Mesothelial cell of epicardium (in vitro differentiated cells): ENCODE measurements at regions not wholly inside any gene's neighbourhood (a gene's known extent, or its start where the extent isn't known, plus 50 kb on each side); places are given as distances from the start of the nearest gene placed in this dataset.

Experiments
- DNase-seq, 2 experiments: peaks; one replicate each; pipeline ENCODE4 v3.0.0; 2021; ENCODE audit warnings: low spot score in 2 of 2; ENCODE audit not compliant: unreplicated experiment in 2 of 2
- H3K27ac Mint-ChIP-seq: 2 replicates; pipeline ENCODE4 v1.8.0; 2021; ENCODE audit warnings: mixed read lengths
- H3K27me3 Mint-ChIP-seq: 2 replicates; pipeline ENCODE4 v1.8.0; 2021; ENCODE audit warnings: low read depth, mixed read lengths
- H3K36me3 Mint-ChIP-seq: 2 replicates; pipeline ENCODE4 v1.8.0; 2021; ENCODE audit warnings: mixed read lengths
- H3K4me1 Mint-ChIP-seq: 2 replicates; pipeline ENCODE4 v1.8.0; 2021; ENCODE audit warnings: mixed read lengths
- H3K4me3 Mint-ChIP-seq: 2 replicates; pipeline ENCODE4 v1.8.0; 2021; ENCODE audit warnings: mild to moderate bottlenecking, moderate library complexity, mixed read lengths
- H3K9me3 Mint-ChIP-seq: 2 replicates; pipeline ENCODE4 v1.8.0; 2021; ENCODE audit warnings: mixed read lengths
- TF ChIP-seq, protein P1 (sequence below): fragments of 200-600 bp; sonication (generic); IDR thresholded peaks from one replicate; pipeline ENCODE4 v1.5.0; 2021; ENCODE audit warnings: antibody characterized with exemption; ENCODE audit not compliant: unreplicated experiment

DNA sequence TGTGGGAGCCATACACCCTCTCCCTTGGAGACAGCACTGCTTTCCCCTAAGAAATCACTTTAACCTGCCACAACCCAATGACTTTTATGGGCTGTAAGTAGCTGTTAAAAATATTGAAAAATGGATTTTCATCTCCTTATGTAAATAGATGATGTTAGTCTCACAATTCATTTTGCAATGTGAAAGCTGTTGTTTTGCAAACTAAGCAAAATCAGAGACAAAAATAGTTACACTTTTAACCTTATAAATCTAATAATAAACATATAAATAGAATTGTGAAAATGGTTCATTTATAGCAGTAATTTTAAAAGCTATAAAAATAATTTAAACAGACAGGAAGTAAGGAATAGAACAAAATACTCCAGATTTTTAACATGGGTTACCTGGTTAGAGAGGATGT, 268.8 kb upstream of the MAGI2 start:
- Mint-ChIP-seq H3K9me3 (no peaks in the 10 kb centered on the region), H3K27ac (no peak overlapping the region), H3K36me3 (no peaks in the 10 kb centered on the region), H3K4me3 (no peak overlapping the region), H3K27me3 (no peaks in the 10 kb centered on the region), H3K4me1 (peaks cover 30% of the 10 kb centered on the region)
- DNase-seq: no peak
- TF ChIP-seq, protein P1, sequence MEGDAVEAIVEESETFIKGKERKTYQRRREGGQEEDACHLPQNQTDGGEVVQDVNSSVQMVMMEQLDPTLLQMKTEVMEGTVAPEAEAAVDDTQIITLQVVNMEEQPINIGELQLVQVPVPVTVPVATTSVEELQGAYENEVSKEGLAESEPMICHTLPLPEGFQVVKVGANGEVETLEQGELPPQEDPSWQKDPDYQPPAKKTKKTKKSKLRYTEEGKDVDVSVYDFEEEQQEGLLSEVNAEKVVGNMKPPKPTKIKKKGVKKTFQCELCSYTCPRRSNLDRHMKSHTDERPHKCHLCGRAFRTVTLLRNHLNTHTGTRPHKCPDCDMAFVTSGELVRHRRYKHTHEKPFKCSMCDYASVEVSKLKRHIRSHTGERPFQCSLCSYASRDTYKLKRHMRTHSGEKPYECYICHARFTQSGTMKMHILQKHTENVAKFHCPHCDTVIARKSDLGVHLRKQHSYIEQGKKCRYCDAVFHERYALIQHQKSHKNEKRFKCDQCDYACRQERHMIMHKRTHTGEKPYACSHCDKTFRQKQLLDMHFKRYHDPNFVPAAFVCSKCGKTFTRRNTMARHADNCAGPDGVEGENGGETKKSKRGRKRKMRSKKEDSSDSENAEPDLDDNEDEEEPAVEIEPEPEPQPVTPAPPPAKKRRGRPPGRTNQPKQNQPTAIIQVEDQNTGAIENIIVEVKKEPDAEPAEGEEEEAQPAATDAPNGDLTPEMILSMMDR: no peak

DNA sequence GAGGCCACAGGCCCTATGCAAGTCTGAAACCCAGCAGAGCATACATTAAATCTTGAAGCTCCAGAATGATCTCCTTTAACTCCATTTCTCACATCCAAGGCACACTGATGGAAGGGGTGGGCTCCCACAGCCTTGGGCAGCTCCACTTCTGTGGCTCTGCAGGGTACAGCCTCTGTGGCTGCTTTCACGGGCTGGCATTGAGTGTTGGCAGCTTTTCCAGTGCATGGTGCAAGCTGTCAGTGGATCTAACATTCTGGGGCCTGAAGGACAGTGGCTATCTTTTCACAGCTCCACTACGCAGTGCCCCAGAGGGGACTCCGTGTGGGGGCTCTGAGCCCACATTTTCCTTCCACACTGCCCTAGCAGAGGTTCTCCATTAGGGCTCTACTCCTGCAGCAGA, 265.7 kb upstream of the MAGI2 start:
- TF ChIP-seq, protein P1: no peak
- Mint-ChIP-seq H3K9me3 (no peaks in the 10 kb centered on the region), H3K4me3 (no peak overlapping the region), H3K27me3 (no peaks in the 10 kb centered on the region), H3K4me1 (peaks cover 19% of the 10 kb centered on the region), H3K36me3 (no peaks in the 10 kb centered on the region), H3K27ac (no peak overlapping the region)
- DNase-seq: no peak

DNA sequence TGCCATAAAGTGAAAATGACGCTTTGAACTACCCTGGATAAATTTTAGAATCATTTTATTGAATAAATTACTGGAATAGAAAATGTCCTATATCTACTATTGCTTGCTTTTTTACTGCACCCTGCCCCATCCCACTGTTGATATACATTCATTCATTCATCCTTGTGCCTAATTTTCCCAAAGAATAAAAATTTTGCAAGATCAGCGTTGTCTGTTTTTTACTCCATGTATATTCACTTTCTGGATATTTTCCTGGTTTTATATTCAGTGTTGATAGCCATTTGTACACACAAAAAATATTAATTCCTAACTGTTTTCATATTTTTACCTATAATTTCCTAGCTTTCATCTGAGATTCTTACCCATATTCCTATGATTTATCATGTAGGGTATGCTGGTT, 262.9 kb upstream of the MAGI2 start:
- H3K27ac Mint-ChIP-seq: no peak overlapping the region
- no peak overlapping the region for H3K4me3 Mint-ChIP-seq
- H3K9me3 Mint-ChIP-seq: no peaks in the 10 kb centered on the region
- TF ChIP-seq, protein P1: no peak
- no peak for DNase-seq
- H3K4me1 Mint-ChIP-seq: peaks cover 13% of the 10 kb centered on the region
- no peaks in the 10 kb centered on the region for H3K36me3 Mint-ChIP-seq
- H3K27me3 Mint-ChIP-seq: no peaks in the 10 kb centered on the region

DNA sequence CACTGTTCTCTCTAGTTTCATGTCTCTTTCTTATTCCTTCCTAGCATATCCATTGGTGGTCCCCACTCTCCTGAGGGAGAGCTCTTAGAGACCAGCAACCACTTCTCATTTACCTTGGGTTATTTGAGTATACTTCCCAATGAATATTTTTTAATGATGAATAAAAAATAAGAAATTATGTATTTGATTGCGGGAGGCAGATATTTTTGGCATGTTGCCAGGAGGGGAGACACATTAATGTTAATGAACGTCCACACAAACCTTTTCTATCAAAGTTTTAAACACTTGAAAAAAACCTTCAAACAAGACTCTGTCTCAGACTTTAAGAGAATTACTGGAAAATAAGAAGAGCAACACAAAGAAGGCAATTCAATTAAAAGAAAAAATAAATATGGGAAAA, 260.6 kb upstream of the MAGI2 start:
- H3K27ac Mint-ChIP-seq: no peak overlapping the region
- no peak overlapping the region for H3K4me3 Mint-ChIP-seq
- H3K36me3 Mint-ChIP-seq: no peaks in the 10 kb centered on the region
- no peak for DNase-seq
- TF ChIP-seq, protein P1: no peak
- no peaks in the 10 kb centered on the region for H3K9me3 Mint-ChIP-seq
- H3K4me1 Mint-ChIP-seq: peaks cover 13% of the 10 kb centered on the region
- no peaks in the 10 kb centered on the region for H3K27me3 Mint-ChIP-seq

DNA sequence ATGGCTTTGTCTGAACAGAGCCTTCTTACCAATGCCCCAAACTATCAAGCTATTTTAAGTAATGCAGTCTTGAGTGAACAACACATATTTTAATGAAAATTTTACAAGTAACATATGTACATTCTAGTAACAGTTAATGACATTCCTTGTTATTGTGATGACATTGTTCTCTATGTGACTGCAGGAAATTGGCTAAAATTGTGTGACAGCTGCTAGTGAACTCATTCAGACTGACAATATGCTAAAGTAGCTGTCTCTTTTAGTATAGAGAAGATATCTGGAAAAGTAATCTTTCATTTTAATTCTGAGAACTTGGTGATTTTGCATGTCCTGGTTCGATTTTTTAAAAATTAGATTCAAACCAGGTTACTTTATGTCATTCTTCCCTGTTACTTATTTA, 259.8 kb upstream of the MAGI2 start:
- H3K4me1 Mint-ChIP-seq: peaks cover 15% of the 10 kb centered on the region
- no peaks in the 10 kb centered on the region for H3K36me3 Mint-ChIP-seq
- H3K27me3 Mint-ChIP-seq: no peaks in the 10 kb centered on the region
- H3K4me3 Mint-ChIP-seq: no peak overlapping the region
- no peaks in the 10 kb centered on the region for H3K9me3 Mint-ChIP-seq
- no peak overlapping the region for H3K27ac Mint-ChIP-seq
- TF ChIP-seq, protein P1: no peak
- no peak for DNase-seq

DNA sequence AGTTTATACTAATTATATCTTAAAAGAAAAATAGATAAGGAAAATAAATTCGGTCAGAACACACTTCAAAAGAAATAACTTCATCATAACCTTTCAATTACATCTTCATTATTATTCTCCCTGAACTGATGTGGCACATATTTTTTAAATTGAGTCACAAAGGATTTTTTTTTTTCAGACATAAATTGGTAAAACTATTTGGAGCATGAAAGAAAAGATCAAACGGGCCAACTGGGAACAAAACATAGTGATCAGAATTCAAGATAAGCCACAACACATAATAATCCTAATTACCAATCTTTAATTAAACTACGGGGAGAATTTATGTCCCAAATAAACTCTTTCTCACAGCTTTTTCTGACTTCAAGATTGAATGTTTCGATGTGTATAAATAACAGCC, 258.2 kb upstream of the MAGI2 start:
- Mint-ChIP-seq H3K4me1 (peaks cover 12% of the 10 kb centered on the region), H3K4me3 (no peak overlapping the region), H3K36me3 (no peaks in the 10 kb centered on the region), H3K27ac (no peak overlapping the region), H3K9me3 (no peaks in the 10 kb centered on the region), H3K27me3 (no peaks in the 10 kb centered on the region)
- TF ChIP-seq, protein P1: no peak
- DNase-seq: no peak
